Vagina (tissue), 2 donors: ENCODE measurements at regions not wholly inside any gene's neighbourhood (a gene's known extent, or its start where the extent isn't known, plus 50 kb on each side); places are given as distances from the start of the nearest gene placed in this dataset.
A peak's percentile ranks its signal among the peaks of the same experiment; 100 is the strongest.

Experiments used
- DNase-seq, 2 donors: peaks; one replicate each; pipeline ENCODE4 v3.0.0-alpha.2; 2017; ENCODE audit errors: extremely low spot score in 2 of 2
- H3K27ac ChIP-seq: fragments of 200-600 bp; sonication (generic); one replicate; pipeline ENCODE4 v1.5.1; 2019
- H3K27me3 ChIP-seq: fragments of 200-600 bp; sonication (generic); one replicate; pipeline ENCODE4 v1.5.1; 2019
- H3K36me3 ChIP-seq, 2 donors: fragments of 200-600 bp; sonication (generic); one replicate each; pipeline ENCODE4 v1.5.1; 2017 to 2019
- H3K4me1 ChIP-seq: fragments of 200-600 bp; sonication (generic); one replicate; pipeline ENCODE4 v1.5.1; 2019
- H3K4me3 ChIP-seq, 2 donors: fragments of 200-600 bp; sonication (generic); 1 replicate in 1 of 2; 2 replicates in 1 of 2; pipeline ENCODE4 v1.5.1; 2016 to 2019
- H3K9me3 ChIP-seq: fragments of 200-600 bp; sonication (generic); one replicate; pipeline ENCODE4 v1.5.1; 2019
- CTCF ChIP-seq, 3 experiments: fragments of 450-650 bp in 2 of 3; fragments of 200-600 bp in 1 of 3; sonication (generic) in 1 of 3; IDR thresholded peaks; one replicate each; pipeline ENCODE4 v1.5.1; 2017 to 2019; ENCODE audit warnings: antibody characterized with exemption in 3 of 3, mild to moderate bottlenecking in 2 of 3, moderate library complexity in 2 of 3
- POLR2A ChIP-seq, 2 donors: fragments of 450-650 bp; IDR thresholded peaks; one replicate each; pipeline ENCODE4 v1.6.1; 2017; ENCODE audit warnings: antibody characterized with exemption in 2 of 2, mild to moderate bottlenecking in 2 of 2, moderate library complexity in 2 of 2
- POLR2AphosphoS5 ChIP-seq, 2 donors: sonication (generic); formaldehyde crosslinking; IDR thresholded peaks; one replicate each; pipeline ENCODE4 v1.9.0; 2017; ENCODE audit warnings: antibody characterized with exemption in 2 of 2, mild to moderate bottlenecking in 2 of 2, low read depth in 1 of 2; ENCODE audit not compliant: insufficient read depth in 1 of 2
- intact Hi-C: fragments of 100-400 bp; cut with DNase I; formaldehyde crosslinking; loops from one replicate; pipeline ENCODE4 v1.15.1; 2023

- no peak overlapping the region for H3K27ac ChIP-seq
- no peak overlapping the region for H3K4me3 ChIP-seq
- TF ChIP-seq POLR2AphosphoS5 (IDR thresholded peaks at IDR 0.05; ENCODE audit: insufficient read depth in 1 of 2, low read depth in 1 of 2) (no peak), POLR2A (IDR thresholded peaks at IDR 0.05) (no peak), CTCF (IDR thresholded peaks at IDR 0.05) (no peak)
- DNase-seq: peak in 1 of 2 donors; percentile 74
- H3K9me3 ChIP-seq: no peaks in the 10 kb centered on the region
- H3K4me1 ChIP-seq: no peaks in the 10 kb centered on the region
- H3K27me3 ChIP-seq: no peaks in the 10 kb centered on the region
- no peaks in the 10 kb centered on the region for H3K36me3 ChIP-seq
- intact Hi-C loops: no loop called here
Measured at GRCh38 chr15:101551696-101552591, 62.4 kb upstream of the PCSK6 start.

GRCh38 chr15:101550124-101550523 lies 60.6 kb upstream of the PCSK6 start:
- no peak for DNase-seq
- H3K36me3 ChIP-seq: no peaks in the 10 kb centered on the region
- no peak overlapping the region for H3K4me3 ChIP-seq
- H3K9me3 ChIP-seq: no peaks in the 10 kb centered on the region
- no peaks in the 10 kb centered on the region for H3K27me3 ChIP-seq
- H3K4me1 ChIP-seq: no peaks in the 10 kb centered on the region
- TF ChIP-seq POLR2AphosphoS5 (IDR thresholded peaks at IDR 0.05; ENCODE audit: insufficient read depth in 1 of 2, low read depth in 1 of 2) (no peak), CTCF (IDR thresholded peaks at IDR 0.05) (no peak), POLR2A (IDR thresholded peaks at IDR 0.05) (no peak)
- no peak overlapping the region for H3K27ac ChIP-seq
- intact Hi-C loops: no loop called here

GRCh38 chr15:101549647-101550046 lies 60.1 kb upstream of the PCSK6 start:
- H3K4me1 ChIP-seq: no peaks in the 10 kb centered on the region
- H3K9me3 ChIP-seq: no peaks in the 10 kb centered on the region
- DNase-seq: no peak
- H3K36me3 ChIP-seq: no peaks in the 10 kb centered on the region
- no peak overlapping the region for H3K27ac ChIP-seq
- intact Hi-C loops: no loop called here
- H3K4me3 ChIP-seq: no peak overlapping the region
- TF ChIP-seq CTCF (IDR thresholded peaks at IDR 0.05) (no peak), POLR2AphosphoS5 (IDR thresholded peaks at IDR 0.05; ENCODE audit: insufficient read depth in 1 of 2, low read depth in 1 of 2) (no peak)
- no peaks in the 10 kb centered on the region for H3K27me3 ChIP-seq

GRCh38 chr15:101547737-101548136 lies 58.2 kb upstream of the PCSK6 start:
- no peak for DNase-seq
- Histone ChIP-seq H3K27ac (no peak overlapping the region), H3K36me3 (no peaks in the 10 kb centered on the region), H3K4me1 (no peaks in the 10 kb centered on the region), H3K27me3 (no peaks in the 10 kb centered on the region), H3K4me3 (no peak overlapping the region), H3K9me3 (no peaks in the 10 kb centered on the region)
- TF ChIP-seq CTCF (IDR thresholded peaks at IDR 0.05) (no peak), POLR2AphosphoS5 (IDR thresholded peaks at IDR 0.05; ENCODE audit: insufficient read depth in 1 of 2, low read depth in 1 of 2) (no peak), POLR2A (IDR thresholded peaks at IDR 0.05) (no peak)
- intact Hi-C loops: no loop called here
